PFSK-1 (cell line): ENCODE measurements at regions not wholly inside any gene's neighbourhood (a gene's known extent, or its start where the extent isn't known, plus 50 kb on each side); places are given as distances from the start of the nearest gene placed in this dataset.

ENCODE experiments used
- FOXP2 ChIP-seq: optimal IDR thresholded peaks from 2 replicates; pipeline ENCODE3; 2011; ENCODE audit warnings: borderline replicate concordance, control low read depth, inconsistent platforms; ENCODE audit not compliant: insufficient read depth; ENCODE audit errors: extremely low read length, extremely low read depth
- POLR2AphosphoS5 ChIP-seq: IDR thresholded peaks from 2 replicates; pipeline ENCODE4 v1.6.1; 2012; ENCODE audit warnings: low read depth, mild to moderate bottlenecking, control low read depth, low read length, moderate library complexity
- SIN3A ChIP-seq: IDR thresholded peaks from 2 replicates; pipeline ENCODE4 v1.6.1; 2012; ENCODE audit warnings: mild to moderate bottlenecking, low read length, moderate library complexity, borderline replicate concordance; ENCODE audit not compliant: insufficient read depth
- TAF1 ChIP-seq: IDR thresholded peaks from 2 replicates; pipeline ENCODE4 v1.6.1; 2012; ENCODE audit warnings: low read length, control low read depth, borderline replicate concordance; ENCODE audit not compliant: insufficient read depth
- TF ChIP-seq, protein P1 (sequence below), 2 experiments: IDR thresholded peaks; 2 replicates each; pipeline versions ENCODE4 v1.6.1 to v1.8.0; 2011 to 2012; ENCODE audit warnings: low read depth in 2 of 2, low read length in 2 of 2, control low read depth in 1 of 2, inconsistent platforms in 1 of 2, mild to moderate bottlenecking in 1 of 2, moderate library complexity in 1 of 2; ENCODE audit not compliant: insufficient read depth in 1 of 2

DNA sequence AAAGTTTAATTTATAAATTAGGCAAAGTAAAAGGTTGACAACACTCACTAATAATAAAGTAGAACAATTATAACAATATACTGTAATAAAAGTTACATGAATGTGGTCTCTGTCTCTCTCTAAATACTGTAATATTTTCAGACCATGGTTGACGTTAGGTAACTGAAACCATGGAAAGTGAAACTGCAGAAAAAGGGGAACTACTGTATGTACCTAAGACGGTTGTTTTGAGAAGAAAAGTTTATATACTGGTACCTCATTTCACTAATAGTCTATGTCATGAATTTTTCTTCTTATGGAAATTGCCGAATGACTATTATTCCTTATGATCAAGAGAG, 166.7 kb upstream of the ZNF521 start:
- TF ChIP-seq POLR2AphosphoS5: no peak
- TF ChIP-seq FOXP2: no peak
- TF ChIP-seq, protein P1, sequence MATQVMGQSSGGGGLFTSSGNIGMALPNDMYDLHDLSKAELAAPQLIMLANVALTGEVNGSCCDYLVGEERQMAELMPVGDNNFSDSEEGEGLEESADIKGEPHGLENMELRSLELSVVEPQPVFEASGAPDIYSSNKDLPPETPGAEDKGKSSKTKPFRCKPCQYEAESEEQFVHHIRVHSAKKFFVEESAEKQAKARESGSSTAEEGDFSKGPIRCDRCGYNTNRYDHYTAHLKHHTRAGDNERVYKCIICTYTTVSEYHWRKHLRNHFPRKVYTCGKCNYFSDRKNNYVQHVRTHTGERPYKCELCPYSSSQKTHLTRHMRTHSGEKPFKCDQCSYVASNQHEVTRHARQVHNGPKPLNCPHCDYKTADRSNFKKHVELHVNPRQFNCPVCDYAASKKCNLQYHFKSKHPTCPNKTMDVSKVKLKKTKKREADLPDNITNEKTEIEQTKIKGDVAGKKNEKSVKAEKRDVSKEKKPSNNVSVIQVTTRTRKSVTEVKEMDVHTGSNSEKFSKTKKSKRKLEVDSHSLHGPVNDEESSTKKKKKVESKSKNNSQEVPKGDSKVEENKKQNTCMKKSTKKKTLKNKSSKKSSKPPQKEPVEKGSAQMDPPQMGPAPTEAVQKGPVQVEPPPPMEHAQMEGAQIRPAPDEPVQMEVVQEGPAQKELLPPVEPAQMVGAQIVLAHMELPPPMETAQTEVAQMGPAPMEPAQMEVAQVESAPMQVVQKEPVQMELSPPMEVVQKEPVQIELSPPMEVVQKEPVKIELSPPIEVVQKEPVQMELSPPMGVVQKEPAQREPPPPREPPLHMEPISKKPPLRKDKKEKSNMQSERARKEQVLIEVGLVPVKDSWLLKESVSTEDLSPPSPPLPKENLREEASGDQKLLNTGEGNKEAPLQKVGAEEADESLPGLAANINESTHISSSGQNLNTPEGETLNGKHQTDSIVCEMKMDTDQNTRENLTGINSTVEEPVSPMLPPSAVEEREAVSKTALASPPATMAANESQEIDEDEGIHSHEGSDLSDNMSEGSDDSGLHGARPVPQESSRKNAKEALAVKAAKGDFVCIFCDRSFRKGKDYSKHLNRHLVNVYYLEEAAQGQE (IDR thresholded peaks at IDR 0.05; ENCODE audit: insufficient read depth in 1 of 2, low read depth in 2 of 2, low read length in 2 of 2): no peak
- no peak for TF ChIP-seq TAF1
- TF ChIP-seq SIN3A: no peak
